SK-N-SH (cell line): ENCODE measurements at regions not wholly inside any gene's neighbourhood (a gene's known extent, or its start where the extent isn't known, plus 50 kb on each side); places are given as distances from the start of the nearest gene placed in this dataset.

ENCODE experiments used
- CTCF ChIA-PET: fragments of 300-600, 350-600 bp; formaldehyde crosslinking; extraction: SDS; loops from one replicate; lab custom pipeline; 2021; lab: Yijun Ruan, JAX
- POLR2A ChIA-PET: fragments of 350-600 bp; sonication (Branson Sonifier 250); formaldehyde crosslinking; extraction: SDS; loops from one replicate; lab custom pipeline; 2020; ENCODE audit warnings: antibody characterized with exemption, inconsistent platforms; lab: Yijun Ruan, JAX
- DNase-seq: peaks from one replicate; pipeline ENCODE4 v3.0.0; 2012
- H2AFZ ChIP-seq: fragments of 200-600 bp; sonication (generic); 2 replicates; pipeline ENCODE4 v1.8.1; 2016; ENCODE audit warnings: antibody characterized with exemption, mild to moderate bottlenecking, low read depth
- H3F3A ChIP-seq: fragments of 200-600 bp; sonication (generic); replicated peaks from 2 replicates; pipeline ENCODE3; 2016; ENCODE audit warnings: antibody characterized with exemption, mild to moderate bottlenecking; ENCODE audit not compliant: insufficient read depth
- H3K27ac ChIP-seq, 2 experiments: fragments of 200-500 bp in 1 of 2; fragments of 200-600 bp in 1 of 2; sonication (Bioruptor generic) in 1 of 2; sonication (generic), shearing (Covaris generic) in 1 of 2; 2 replicates each; pipeline versions ENCODE4 v1.5.1 to v1.6.1; 2014 to 2016; ENCODE audit warnings: low read depth in 2 of 2, inconsistent platforms in 1 of 2, low read length in 1 of 2, mild to moderate bottlenecking in 1 of 2, mixed read lengths in 1 of 2
- H3K27me3 ChIP-seq: fragments of 200-600 bp; sonication (generic), shearing (Covaris generic); 2 replicates; pipeline ENCODE4 v1.6.1; 2016; ENCODE audit warnings: mixed run types; ENCODE audit not compliant: insufficient read depth
- H3K36me3 ChIP-seq, 2 experiments: fragments of 200-500 bp in 1 of 2; fragments of 200-600 bp in 1 of 2; sonication (Bioruptor generic) in 1 of 2; sonication (generic) in 1 of 2; replicated peaks in 1 of 2; 2 replicates each; pipeline versions ENCODE3 to v1.5.1; 2014 to 2016; ENCODE audit warnings: low read length in 1 of 2, mild to moderate bottlenecking in 1 of 2; ENCODE audit not compliant: insufficient read depth in 2 of 2, control insufficient read depth in 1 of 2
- H3K4me1 ChIP-seq, 2 experiments: fragments of 200-500 bp in 1 of 2; fragments of 200-600 bp in 1 of 2; sonication (Bioruptor generic) in 1 of 2; sonication (generic), shearing (Covaris generic) in 1 of 2; 2 replicates each; pipeline versions ENCODE4 v1.5.1 to v1.6.1; 2014 to 2016; ENCODE audit warnings: low read depth in 1 of 2, low read length in 1 of 2, mixed run types in 1 of 2; ENCODE audit not compliant: insufficient read depth in 2 of 2, control insufficient read depth in 1 of 2
- H3K4me2 ChIP-seq: fragments of 200-600 bp; sonication (generic), shearing (Covaris generic); 2 replicates; pipeline ENCODE4 v1.6.1; 2017; ENCODE audit warnings: mixed run types
- H3K4me3 ChIP-seq, 2 experiments: fragments of 200-500 bp in 1 of 2; fragments of 200-600 bp in 1 of 2; sonication (Bioruptor generic) in 1 of 2; sonication (generic), shearing (Covaris generic) in 1 of 2; 2 replicates each; pipeline versions ENCODE4 v1.5.1 to v1.8.1; 2014 to 2016; ENCODE audit warnings: low read depth in 2 of 2, inconsistent platforms in 1 of 2, low read length in 1 of 2, mild to moderate bottlenecking in 1 of 2, mixed read lengths in 1 of 2, moderate library complexity in 1 of 2
- H3K79me2 ChIP-seq: fragments of 200-600 bp; sonication (generic); 2 replicates; pipeline ENCODE4 v1.8.1; 2017; ENCODE audit warnings: mild to moderate bottlenecking; ENCODE audit not compliant: insufficient read depth
- H3K9ac ChIP-seq: fragments of 200-600 bp; sonication (generic); 2 replicates; pipeline ENCODE4 v1.6.1; 2017; ENCODE audit warnings: mixed run types
- H3K9me2 ChIP-seq: fragments of 200-600 bp; sonication (generic); 2 replicates; pipeline ENCODE4 v1.6.1; 2017; ENCODE audit warnings: mixed run types
- H3K9me3 ChIP-seq: fragments of 200-600 bp; sonication (generic); 2 replicates; pipeline ENCODE4 v1.6.1; 2017; ENCODE audit warnings: mixed run types, mild to moderate bottlenecking, moderate library complexity
- H4K20me1 ChIP-seq: fragments of 200-600 bp; sonication (generic); 2 replicates; pipeline ENCODE4 v1.6.1; 2017; ENCODE audit warnings: mild to moderate bottlenecking, mixed run types; ENCODE audit not compliant: insufficient read depth
- FOSL2 ChIP-seq: IDR thresholded peaks from 2 replicates; pipeline ENCODE4 v1.4.0; 2012; ENCODE audit warnings: low read depth, mild to moderate bottlenecking, moderate library complexity, borderline replicate concordance
- FOXM1 ChIP-seq: IDR thresholded peaks from 2 replicates; pipeline ENCODE4 v1.4.0; 2012; ENCODE audit warnings: low read depth, mild to moderate bottlenecking
- MEF2A ChIP-seq: IDR thresholded peaks from 2 replicates; pipeline ENCODE4 v1.4.0; 2012; ENCODE audit warnings: low read depth, borderline replicate concordance
- NRF1 ChIP-seq: IDR thresholded peaks from 2 replicates; pipeline ENCODE4 v1.6.1; 2012; ENCODE audit warnings: low read depth, mild to moderate bottlenecking, low read length
- RCOR1 ChIP-seq: fragments of 150-350 bp; IDR thresholded peaks from 2 replicates; pipeline ENCODE4 v1.6.1; 2017; ENCODE audit warnings: antibody characterized with exemption, low read length
- SIN3A ChIP-seq: IDR thresholded peaks from 2 replicates; pipeline ENCODE4 v1.6.1; 2012; ENCODE audit warnings: low read depth, mild to moderate bottlenecking, low read length, moderate library complexity, borderline replicate concordance
- SMC3 ChIP-seq: IDR thresholded peaks from 2 replicates; pipeline ENCODE4 v1.6.1; 2012; ENCODE audit warnings: low read depth, low read length, improper control_type of control experiment
- WGBS: methylation state at CpG from one replicate; pipeline ENCODE4 v1.1.6; 2017; ENCODE audit warnings: low lambda C conversion rate; 5-methylcytosine and 5-hydroxymethylcytosine counted together
- TF ChIP-seq, protein P1 (sequence below): fragments of 150-350 bp; IDR thresholded peaks from 2 replicates; pipeline ENCODE4 v1.6.1; 2016; ENCODE audit warnings: mild to moderate bottlenecking, low read depth, low read length
- TF ChIP-seq, protein P2 (sequence below): fragments of 200-600 bp; sonication (generic); IDR thresholded peaks from 2 replicates; pipeline ENCODE4 v1.6.1; 2017; ENCODE audit warnings: antibody characterized with exemption, mild to moderate bottlenecking, moderate library complexity

DNA sequence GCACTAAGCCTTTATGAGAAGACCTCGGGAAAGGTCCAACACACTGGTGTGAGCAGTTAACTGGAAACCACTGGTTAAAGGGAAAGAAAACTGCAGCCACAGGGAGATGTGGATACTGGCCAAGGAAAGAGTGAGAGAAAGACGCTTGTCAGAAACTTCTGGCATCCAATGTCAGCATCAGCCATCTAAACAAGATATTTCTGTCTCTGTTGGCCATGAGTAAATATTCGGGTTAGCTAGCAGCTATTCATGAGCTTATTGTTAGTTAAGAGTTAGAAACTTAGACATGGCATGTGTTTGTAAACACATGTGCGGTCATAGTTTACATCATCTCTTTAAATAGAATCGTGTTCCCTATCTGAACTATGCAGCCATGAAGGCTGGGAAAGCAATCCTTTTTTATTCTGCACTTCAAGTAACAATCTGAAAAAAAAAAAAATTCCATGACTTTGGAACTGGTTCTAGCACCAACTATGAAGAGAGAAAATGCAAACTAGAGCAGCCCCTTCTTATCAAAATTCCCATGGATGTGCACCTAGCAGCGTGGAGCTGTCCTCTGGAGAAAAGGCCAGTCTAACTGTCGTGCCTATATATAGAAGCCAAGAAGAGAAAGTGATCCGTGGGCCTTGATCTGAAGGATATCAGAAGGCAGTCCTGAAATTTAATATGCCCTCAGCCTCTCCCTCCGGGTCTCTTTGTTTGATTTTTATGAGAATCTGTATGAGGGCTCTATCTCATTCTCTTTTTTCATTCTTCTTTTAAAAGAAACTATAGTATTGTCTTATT lies 84.0 kb upstream of the RFX8 start:
- Histone ChIP-seq H3K4me1 (no peaks in the 10 kb centered on the region), H3K79me2 (no peaks in the 10 kb centered on the region), H3K27ac (no peak overlapping the region)
- DNase-seq, result no peak
- no peak for TF ChIP-seq FOSL2
- TF ChIP-seq SIN3A, result no peak
- TF ChIP-seq, protein P1, sequence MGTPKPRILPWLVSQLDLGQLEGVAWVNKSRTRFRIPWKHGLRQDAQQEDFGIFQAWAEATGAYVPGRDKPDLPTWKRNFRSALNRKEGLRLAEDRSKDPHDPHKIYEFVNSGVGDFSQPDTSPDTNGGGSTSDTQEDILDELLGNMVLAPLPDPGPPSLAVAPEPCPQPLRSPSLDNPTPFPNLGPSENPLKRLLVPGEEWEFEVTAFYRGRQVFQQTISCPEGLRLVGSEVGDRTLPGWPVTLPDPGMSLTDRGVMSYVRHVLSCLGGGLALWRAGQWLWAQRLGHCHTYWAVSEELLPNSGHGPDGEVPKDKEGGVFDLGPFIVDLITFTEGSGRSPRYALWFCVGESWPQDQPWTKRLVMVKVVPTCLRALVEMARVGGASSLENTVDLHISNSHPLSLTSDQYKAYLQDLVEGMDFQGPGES, result no peak
- no peak for TF ChIP-seq NRF1
- no peak for TF ChIP-seq MEF2A
- TF ChIP-seq RCOR1, result no peak
- TF ChIP-seq, protein P2, sequence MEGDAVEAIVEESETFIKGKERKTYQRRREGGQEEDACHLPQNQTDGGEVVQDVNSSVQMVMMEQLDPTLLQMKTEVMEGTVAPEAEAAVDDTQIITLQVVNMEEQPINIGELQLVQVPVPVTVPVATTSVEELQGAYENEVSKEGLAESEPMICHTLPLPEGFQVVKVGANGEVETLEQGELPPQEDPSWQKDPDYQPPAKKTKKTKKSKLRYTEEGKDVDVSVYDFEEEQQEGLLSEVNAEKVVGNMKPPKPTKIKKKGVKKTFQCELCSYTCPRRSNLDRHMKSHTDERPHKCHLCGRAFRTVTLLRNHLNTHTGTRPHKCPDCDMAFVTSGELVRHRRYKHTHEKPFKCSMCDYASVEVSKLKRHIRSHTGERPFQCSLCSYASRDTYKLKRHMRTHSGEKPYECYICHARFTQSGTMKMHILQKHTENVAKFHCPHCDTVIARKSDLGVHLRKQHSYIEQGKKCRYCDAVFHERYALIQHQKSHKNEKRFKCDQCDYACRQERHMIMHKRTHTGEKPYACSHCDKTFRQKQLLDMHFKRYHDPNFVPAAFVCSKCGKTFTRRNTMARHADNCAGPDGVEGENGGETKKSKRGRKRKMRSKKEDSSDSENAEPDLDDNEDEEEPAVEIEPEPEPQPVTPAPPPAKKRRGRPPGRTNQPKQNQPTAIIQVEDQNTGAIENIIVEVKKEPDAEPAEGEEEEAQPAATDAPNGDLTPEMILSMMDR, result no peak
- TF ChIP-seq SMC3, result no peak
- TF ChIP-seq, all 33 proteins: peak for 0
- ChIA-PET POLR2A (no interaction called here), CTCF (interaction anchor here (1.2 kb wide), 1 partner anchor 217 kb away, joined by 3 read pairs; no protein-coding TSS in a partner anchor)
- no peaks in the 10 kb centered on the region for H3K9me3 ChIP-seq
- H3K4me2 ChIP-seq, result no peak overlapping the region
- H4K20me1 ChIP-seq, result no peaks in the 10 kb centered on the region
- no peak overlapping the region for H2AFZ ChIP-seq
- H3K4me3 ChIP-seq, result no peak overlapping the region
- no peak overlapping the region for H3K9ac ChIP-seq
- H3K27me3 ChIP-seq, result no peaks in the 10 kb centered on the region
- 70% methylated on average over 9 of the region's 9 CpGs for WGBS
- no peaks in the 10 kb centered on the region for H3K9me2 ChIP-seq
- no peaks in the 10 kb centered on the region for H3K36me3 ChIP-seq
- H3F3A ChIP-seq, result no peaks in the 10 kb centered on the region

DNA sequence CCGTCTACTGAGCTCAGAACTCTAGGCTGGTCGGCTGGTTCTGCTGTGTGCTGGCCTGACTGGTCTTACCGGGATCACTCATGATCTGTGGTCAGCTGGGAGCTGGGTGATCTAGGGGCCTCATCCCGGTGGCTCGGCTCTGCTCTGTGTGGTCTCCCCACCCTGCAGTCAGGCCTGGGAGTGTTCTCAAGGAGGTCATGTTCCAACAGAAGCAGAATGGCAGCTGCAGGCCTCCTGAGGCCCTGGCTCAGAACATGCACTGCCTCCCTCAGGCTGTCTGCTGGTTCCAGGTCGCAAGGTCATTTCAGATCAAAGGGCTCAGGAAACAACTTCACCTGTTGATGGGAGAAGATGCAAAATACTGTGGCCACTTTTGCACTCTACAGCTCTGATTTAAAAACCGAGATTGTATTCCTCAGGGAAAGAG lies 81.1 kb upstream of the RFX8 start:
- ChIA-PET POLR2A (no interaction called here), CTCF (no interaction called here)
- H3K9me3 ChIP-seq, result no peaks in the 10 kb centered on the region
- H4K20me1 ChIP-seq, result no peaks in the 10 kb centered on the region
- no peak overlapping the region for H3K27ac ChIP-seq
- no peak for DNase-seq
- TF ChIP-seq RCOR1 (no peak), FOXM1 (no peak)
- TF ChIP-seq, protein P1, result no peak
- TF ChIP-seq, all 33 proteins: peak for 0
- Histone ChIP-seq H3K4me3 (no peak overlapping the region), H3K9ac (no peak overlapping the region), H3K36me3 (no peaks in the 10 kb centered on the region), H3K27me3 (no peaks in the 10 kb centered on the region), H2AFZ (no peak overlapping the region), H3F3A (no peaks in the 10 kb centered on the region), H3K4me1 (no peaks in the 10 kb centered on the region), H3K79me2 (no peaks in the 10 kb centered on the region), H3K9me2 (no peaks in the 10 kb centered on the region), H3K4me2 (no peak overlapping the region)
- 84% methylated on average over 3 of the region's 7 CpGs for WGBS
